Spleen (tissue), 11 donors: ENCODE measurements at regions not wholly inside any gene's neighbourhood (a gene's known extent, or its start where the extent isn't known, plus 50 kb on each side); places are given as distances from the start of the nearest gene placed in this dataset.

Source experiments
- DNase-seq: peaks from one replicate; pipeline ENCODE4 v3.0.0-alpha.2; 2020
- H3K27ac ChIP-seq, 8 donors: fragments of 200-600 bp; sonication (generic) in 7 of 8; 1 replicate in 4 of 8; 2 replicates in 4 of 8; pipeline versions ENCODE4 v1.5.0 to v1.8.0; 2016 to 2021; ENCODE audit warnings: inconsistent platforms in 4 of 8, mild to moderate bottlenecking in 4 of 8, moderate library complexity in 1 of 8
- H3K27me3 ChIP-seq, 7 donors: fragments of 200-600 bp; sonication (generic) in 6 of 7; replicated peaks in 1 of 7; 1 replicate in 4 of 7; 2 replicates in 3 of 7; pipeline versions ENCODE4 v1.5.0 to v1.8.0; 2016 to 2021; ENCODE audit warnings: inconsistent platforms in 3 of 7, mild to moderate bottlenecking in 1 of 7
- H3K36me3 ChIP-seq, 6 donors: fragments of 200-600 bp; sonication (generic) in 5 of 6; 1 replicate in 4 of 6; 2 replicates in 2 of 6; pipeline versions ENCODE4 v1.5.0 to v1.8.0; 2016 to 2021; ENCODE audit warnings: inconsistent platforms in 2 of 6
- H3K4me1 ChIP-seq, 6 donors: fragments of 200-600 bp; sonication (generic) in 5 of 6; 1 replicate in 3 of 6; 2 replicates in 3 of 6; pipeline versions ENCODE4 v1.5.0 to v1.8.0; 2016 to 2021; ENCODE audit warnings: inconsistent platforms in 3 of 6
- H3K4me3 ChIP-seq, 8 donors: fragments of 200-600 bp; sonication (generic) in 7 of 8; 1 replicate in 4 of 8; 2 replicates in 4 of 8; pipeline versions ENCODE4 v1.5.0 to v1.8.0; 2016 to 2021; ENCODE audit warnings: inconsistent platforms in 4 of 8, mild to moderate bottlenecking in 4 of 8, moderate library complexity in 2 of 8
- H3K9me3 ChIP-seq, 8 donors: fragments of 200-600 bp; sonication (generic) in 7 of 8; 1 replicate in 4 of 8; 2 replicates in 4 of 8; pipeline versions ENCODE4 v1.5.0 to v1.8.0; 2016 to 2021; ENCODE audit warnings: inconsistent platforms in 4 of 8
- CTCF ChIP-seq, 11 experiments: fragments of 200-600 bp in 7 of 11; fragments of 450-650 bp in 4 of 11; sonication (generic) in 4 of 11; IDR thresholded peaks in 8 of 11; conservative IDR thresholded peaks in 3 of 11; 1 replicate in 7 of 11; 2 replicates in 4 of 11; pipeline versions ENCODE4 v1.4.0 to v1.8.0; 2016 to 2021; ENCODE audit warnings: antibody characterized with exemption in 11 of 11, inconsistent platforms in 4 of 11, mild to moderate bottlenecking in 1 of 11
- POLR2A ChIP-seq, 3 donors: fragments of 450-650 bp; IDR thresholded peaks; one replicate each; pipeline ENCODE4 v1.5.1; 2017; ENCODE audit warnings: antibody characterized with exemption in 3 of 3, mild to moderate bottlenecking in 1 of 3
- POLR2AphosphoS5 ChIP-seq, 3 donors: sonication (generic); formaldehyde crosslinking; IDR thresholded peaks; one replicate each; pipeline ENCODE4 v1.5.1; 2017; ENCODE audit warnings: antibody characterized with exemption in 3 of 3
- WGBS, 5 donors: extraction: QIAGEN DNeasy Blood & Tissue Kit in 3 of 5; methylation state at CpG; one replicate each; pipeline versions ENCODE4 v1.1.5 to v1.1.7; 2013 to 2018; 5-methylcytosine and 5-hydroxymethylcytosine counted together
- intact Hi-C: fragments of 100-400 bp; cut with DNase I; formaldehyde crosslinking; loops from one replicate; pipeline ENCODE4 v1.15.0; 2023; ENCODE audit warnings: low total_unique reads
- donor health status: healthy with polysubstance abuse.
- donor health status: DM: no; HTN: no; CAD: no; lungs with moderate emphysema.
- donor health status: DM: no; HTN: no; CAD: no.
- donor health status: Bipolar disorder and iron deficiency.
- donor health status: healthy.
- donor health status: DM: no; HTN: no; CAD: no.
- donor health status: DM: yes; HTN: yes; CAD: no.

GRCh38 chr17:77555121-77555591, 403.3 kb upstream of the TNRC6C start:
- Histone ChIP-seq H3K36me3 (no peaks in the 10 kb centered on the region), H3K9me3 (no peaks in the 10 kb centered on the region), H3K4me1 (peaks cover 0 to 8% (median 0%) of the 10 kb centered on the region in 6 donors), H3K27ac (no peak overlapping the region), H3K27me3 (peaks cover 0 to 52% (median 4%) of the 10 kb centered on the region in 7 donors), H3K4me3 (no peak overlapping the region)
- WGBS, 5 donors = 87 to 93% (median 90%) methylated on average over 15 to 16 of the region's 16 CpGs
- DNase-seq = no peak
- TF ChIP-seq CTCF (IDR thresholded peaks at IDR 0.05 in 8 of 11, conservative IDR thresholded peaks at IDR 0.05 in 3 of 11) (no peak), POLR2AphosphoS5 (IDR thresholded peaks at IDR 0.05) (no peak), POLR2A (IDR thresholded peaks at IDR 0.05) (no peak)
- intact Hi-C loops = no loop called here

- intact Hi-C loops = no loop called here
- 40 to 62% (median 45%) methylated on average over 10 to 11 of the region's 11 CpGs for WGBS, 5 donors
- Histone ChIP-seq H3K4me1 (peaks cover 0 to 8% (median 0%) of the 10 kb centered on the region in 6 donors), H3K36me3 (no peaks in the 10 kb centered on the region), H3K9me3 (no peaks in the 10 kb centered on the region), H3K27ac (no peak overlapping the region), H3K27me3 (peaks cover 0 to 55% (median 4%) of the 10 kb centered on the region in 7 donors), H3K4me3 (no peak overlapping the region)
- no peak for TF ChIP-seq POLR2AphosphoS5 (IDR thresholded peaks at IDR 0.05)
- TF ChIP-seq POLR2A (IDR thresholded peaks at IDR 0.05) = no peak
- TF ChIP-seq CTCF (IDR thresholded peaks at IDR 0.05 in 8 of 11, conservative IDR thresholded peaks at IDR 0.05 in 3 of 11) = no peak
- DNase-seq = no peak
These were observed 402.7 kb upstream of the TNRC6C start for GRCh38 chr17:77555741-77556291.

GRCh38 chr17:77556383-77557061, 402.0 kb upstream of the TNRC6C start:
- no peak for TF ChIP-seq POLR2AphosphoS5 (IDR thresholded peaks at IDR 0.05)
- WGBS, 5 donors = 71 to 84% (median 78%) methylated on average over 13 to 14 of the region's 14 CpGs
- H3K9me3 ChIP-seq = no peaks in the 10 kb centered on the region
- peaks cover 0 to 8% (median 0%) of the 10 kb centered on the region in 6 donors for H3K4me1 ChIP-seq
- no peak overlapping the region for H3K27ac ChIP-seq
- intact Hi-C loops = no loop called here
- H3K4me3 ChIP-seq = no peak overlapping the region
- DNase-seq = no peak
- H3K36me3 ChIP-seq = no peaks in the 10 kb centered on the region
- peaks cover 0 to 55% (median 4%) of the 10 kb centered on the region in 7 donors for H3K27me3 ChIP-seq

- intact Hi-C loops = no loop called here
- H3K4me3 ChIP-seq = no peak overlapping the region
- DNase-seq = no peak
- H3K27me3 ChIP-seq = peaks cover 0 to 62% (median 4%) of the 10 kb centered on the region in 7 donors
- TF ChIP-seq POLR2A (IDR thresholded peaks at IDR 0.05) (no peak), CTCF (IDR thresholded peaks at IDR 0.05 in 8 of 11, conservative IDR thresholded peaks at IDR 0.05 in 3 of 11) (no peak), POLR2AphosphoS5 (IDR thresholded peaks at IDR 0.05) (no peak)
- WGBS, 5 donors = 80 to 94% (median 85%) methylated on average over 11 to 12 of the region's 12 CpGs
- peaks cover 0 to 8% (median 0%) of the 10 kb centered on the region in 6 donors for H3K4me1 ChIP-seq
- H3K9me3 ChIP-seq = no peaks in the 10 kb centered on the region
- H3K36me3 ChIP-seq = no peaks in the 10 kb centered on the region
- no peak overlapping the region for H3K27ac ChIP-seq
These were observed 399.5 kb upstream of the TNRC6C start for GRCh38 chr17:77558846-77559626.
